OCI-LY1 (cell line): ENCODE measurements at regions not wholly inside any gene's neighbourhood (a gene's known extent, or its start where the extent isn't known, plus 50 kb on each side); places are given as distances from the start of the nearest gene placed in this dataset.

Experiments
- H2AFZ ChIP-seq: fragments of 200-600 bp; sonication (generic), shearing (Covaris generic); 2 replicates; pipeline ENCODE4 v1.6.0; 2014; ENCODE audit warnings: antibody characterized with exemption, mild to moderate bottlenecking, low read length
- H3F3A ChIP-seq: fragments of 200-600 bp; sonication (generic), shearing (Covaris generic); 2 replicates; pipeline ENCODE4 v1.6.0; 2014; ENCODE audit warnings: mild to moderate bottlenecking, antibody characterized with exemption, low read length, moderate library complexity; ENCODE audit not compliant: insufficient read depth
- H3K27ac ChIP-seq: fragments of 200-600 bp; sonication (generic); 2 replicates; pipeline ENCODE4 v1.5.1; 2014; ENCODE audit warnings: low read length, mixed run types, mild to moderate bottlenecking, low read depth; ENCODE audit not compliant: poor library complexity, severe bottlenecking
- H3K27me3 ChIP-seq: fragments of 200-600 bp; sonication (generic); 2 replicates; pipeline ENCODE4 v1.6.0; 2014; ENCODE audit warnings: antibody characterized with exemption, mild to moderate bottlenecking, low read length, moderate library complexity; ENCODE audit not compliant: insufficient read depth
- H3K36me3 ChIP-seq: fragments of 200-600 bp; sonication (generic); 2 replicates; pipeline ENCODE4 v1.6.1; 2014; ENCODE audit warnings: mild to moderate bottlenecking, antibody characterized with exemption, low read length, moderate library complexity, mixed read lengths; ENCODE audit not compliant: insufficient read depth
- H3K4me1 ChIP-seq: fragments of 200-600 bp; sonication (generic); 2 replicates; pipeline ENCODE4 v1.5.1; 2014; ENCODE audit warnings: mild to moderate bottlenecking, low read length, moderate library complexity; ENCODE audit not compliant: insufficient read depth, severe bottlenecking
- H3K4me2 ChIP-seq: fragments of 200-600 bp; sonication (generic), shearing (Covaris generic); 2 replicates; pipeline ENCODE4 v1.6.1; 2014; ENCODE audit warnings: low read length
- H3K4me3 ChIP-seq: fragments of 200-600 bp; sonication (generic); 2 replicates; pipeline ENCODE4 v1.5.1; 2014; ENCODE audit warnings: low read length, low read depth, mild to moderate bottlenecking, mixed read lengths; ENCODE audit not compliant: poor library complexity, severe bottlenecking
- H3K79me2 ChIP-seq: fragments of 200-600 bp; shearing (Covaris generic); 2 replicates; pipeline ENCODE4 v1.6.1; 2016; ENCODE audit warnings: mixed run types, low read length, mixed read lengths; ENCODE audit not compliant: insufficient read depth
- H3K9ac ChIP-seq: fragments of 200-600 bp; sonication (generic), shearing (Covaris generic); 2 replicates; pipeline ENCODE4 v1.6.1; 2014; ENCODE audit warnings: mild to moderate bottlenecking, low read length, mixed read lengths
- H3K9me2 ChIP-seq: fragments of 200-600 bp; sonication (generic), shearing (Covaris generic); 2 replicates; pipeline ENCODE4 v1.6.1; 2014; ENCODE audit warnings: low read depth, mild to moderate bottlenecking, low read length, mixed read lengths
- H3K9me3 ChIP-seq: fragments of 200-600 bp; shearing (Covaris generic); 2 replicates; pipeline ENCODE4 v1.6.1; 2014; ENCODE audit warnings: low read length, mixed read lengths
- H4K20me1 ChIP-seq: fragments of 200-600 bp; sonication (generic), shearing (Covaris generic); 2 replicates; pipeline ENCODE4 v1.6.0; 2016; ENCODE audit warnings: mild to moderate bottlenecking, low read length; ENCODE audit not compliant: insufficient read depth
- CTCF ChIP-seq: fragments of 200-600 bp; sonication (generic), shearing (Covaris generic); IDR thresholded peaks from 2 replicates; pipeline ENCODE4 v1.5.1; 2017; ENCODE audit warnings: mild to moderate bottlenecking, antibody characterized with exemption, low read length, moderate library complexity, mixed read lengths
- EZH2 ChIP-seq: fragments of 200-600 bp; sonication (generic), shearing (Covaris generic); IDR thresholded peaks from 2 replicates; pipeline ENCODE4 v1.8.0; 2017; ENCODE audit warnings: borderline replicate concordance, mixed run types, mild to moderate bottlenecking, antibody characterized with exemption, low read length, moderate library complexity, mixed read lengths

- H2AFZ ChIP-seq, result no peak overlapping the region
- no peak overlapping the region for H3K27ac ChIP-seq
- no peaks in the 10 kb centered on the region for H3K79me2 ChIP-seq
- no peaks in the 10 kb centered on the region for H3K9me3 ChIP-seq
- no peak overlapping the region for H3K9ac ChIP-seq
- H3K27me3 ChIP-seq, result no peaks in the 10 kb centered on the region
- no peaks in the 10 kb centered on the region for H4K20me1 ChIP-seq
- no peaks in the 10 kb centered on the region for H3K36me3 ChIP-seq
- TF ChIP-seq CTCF (no peak), EZH2 (no peak)
- no peak overlapping the region for H3K4me2 ChIP-seq
- no peak overlapping the region for H3K4me3 ChIP-seq
- H3F3A ChIP-seq, result no peaks in the 10 kb centered on the region
- no peaks in the 10 kb centered on the region for H3K9me2 ChIP-seq
- H3K4me1 ChIP-seq, result no peaks in the 10 kb centered on the region
These were observed 170.2 kb downstream of the FAT4 start for GRCh38 chr4:125484912-125485311.

- Histone ChIP-seq H3K9ac (no peak overlapping the region), H3K27me3 (no peaks in the 10 kb centered on the region), H3K36me3 (no peaks in the 10 kb centered on the region), H3K79me2 (no peaks in the 10 kb centered on the region), H3K4me2 (no peak overlapping the region), H3K4me3 (no peak overlapping the region), H4K20me1 (no peaks in the 10 kb centered on the region), H3F3A (no peaks in the 10 kb centered on the region), H3K9me3 (no peaks in the 10 kb centered on the region), H3K9me2 (no peaks in the 10 kb centered on the region), H3K4me1 (no peaks in the 10 kb centered on the region), H3K27ac (no peak overlapping the region), H2AFZ (no peak overlapping the region)
- TF ChIP-seq CTCF, result no peak
- TF ChIP-seq EZH2, result no peak
These were observed 171.6 kb downstream of the FAT4 start for GRCh38 chr4:125486351-125486750.

- no peaks in the 10 kb centered on the region for H3K9me2 ChIP-seq
These were observed 175.4 kb downstream of the FAT4 start for GRCh38 chr4:125489952-125490690.

More at GRCh38 chr4:125489952-125490690, 175.4 kb downstream of the FAT4 start:
- TF ChIP-seq CTCF (no peak), EZH2 (no peak)
- Histone ChIP-seq H3F3A (no peaks in the 10 kb centered on the region), H3K4me3 (no peak overlapping the region), H4K20me1 (no peaks in the 10 kb centered on the region), H3K27me3 (no peaks in the 10 kb centered on the region), H3K4me2 (no peak overlapping the region), H2AFZ (no peak overlapping the region), H3K79me2 (no peaks in the 10 kb centered on the region), H3K9ac (no peak overlapping the region), H3K36me3 (no peaks in the 10 kb centered on the region), H3K9me3 (no peaks in the 10 kb centered on the region), H3K27ac (no peak overlapping the region), H3K4me1 (no peaks in the 10 kb centered on the region)
